ENCODE measurements at regions not wholly inside any gene's neighbourhood (a gene's known extent, or its start where the extent isn't known, plus 50 kb on each side); places are given as distances from the start of the nearest gene placed in this dataset.

DNA sequence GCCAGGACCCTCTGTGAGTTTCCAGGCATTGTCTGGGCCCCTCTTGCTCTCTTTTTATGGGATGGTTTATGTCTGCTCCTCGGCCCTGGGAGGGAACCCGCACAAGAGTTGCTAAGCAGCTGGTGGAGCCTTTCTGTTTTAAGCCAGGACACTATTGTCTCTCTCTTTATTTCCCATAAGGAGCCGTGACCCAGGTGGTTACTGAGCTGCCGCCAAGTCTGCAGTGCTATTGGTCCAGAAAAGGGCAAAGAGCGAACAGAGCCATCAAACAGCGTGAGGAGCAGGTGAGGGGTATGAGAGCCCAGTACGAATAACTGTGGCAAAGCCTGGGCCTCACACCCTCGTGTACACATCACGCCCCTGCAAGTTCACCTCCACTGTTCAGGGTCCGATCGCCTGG is 280.2 kb downstream of the SHQ1 start:
- Histone ChIP-seq H3K27me3 (no peaks in the 10 kb centered on the region), H3K9me3 (no peaks in the 10 kb centered on the region), H3K4me1 (peaks cover 0 to 44% (median 18%) of the 10 kb centered on the region in 4 donors), H3K4me3 (no peak overlapping the region), H3K36me3 (no peaks in the 10 kb centered on the region), H3K27ac (peak overlapping the region; percentile 20 to 93 (median 59))
- DNase-seq = peak; percentile 48 to 80 (median 72)
- peak; percentile 69 to 79 (median 72) for ATAC-seq
- intact Hi-C loops (cut with DNase I) = no loop called here
- TF ChIP-seq POLR2A (IDR thresholded peaks at IDR 0.05) (no peak), CTCF (IDR thresholded peaks at IDR 0.05) (no peak)
- WGBS (ENCODE audit: insufficient coverage, low coverage, low lambda C conversion rate, missing lambda C conversion rate) = 53% methylated on average over 4 of the region's 11 CpGs

- WGBS (ENCODE audit: insufficient coverage, low coverage, low lambda C conversion rate, missing lambda C conversion rate) = 26% methylated on average over 3 of the region's 4 CpGs
- ATAC-seq (peak; percentile 80 to 85 (median 83)), DNase-seq (peak in 2 of 3 donors; percentile 62 to 82)
- peaks cover 0 to 39% (median 15%) of the 10 kb centered on the region in 4 donors for H3K4me1 ChIP-seq
- intact Hi-C loops (cut with DNase I) = no loop called here
- H3K27me3 ChIP-seq = no peaks in the 10 kb centered on the region
- no peak overlapping the region for H3K4me3 ChIP-seq
- no peaks in the 10 kb centered on the region for H3K9me3 ChIP-seq
- no peaks in the 10 kb centered on the region for H3K36me3 ChIP-seq
- H3K27ac ChIP-seq = peak overlapping the region; percentile 20 to 93 (median 59)
- TF ChIP-seq CTCF (IDR thresholded peaks at IDR 0.05) (no peak), POLR2A (IDR thresholded peaks at IDR 0.05) (no peak)
Observed at GRCh38 chr3:72567474-72567873, 280.8 kb downstream of the SHQ1 start.

DNA sequence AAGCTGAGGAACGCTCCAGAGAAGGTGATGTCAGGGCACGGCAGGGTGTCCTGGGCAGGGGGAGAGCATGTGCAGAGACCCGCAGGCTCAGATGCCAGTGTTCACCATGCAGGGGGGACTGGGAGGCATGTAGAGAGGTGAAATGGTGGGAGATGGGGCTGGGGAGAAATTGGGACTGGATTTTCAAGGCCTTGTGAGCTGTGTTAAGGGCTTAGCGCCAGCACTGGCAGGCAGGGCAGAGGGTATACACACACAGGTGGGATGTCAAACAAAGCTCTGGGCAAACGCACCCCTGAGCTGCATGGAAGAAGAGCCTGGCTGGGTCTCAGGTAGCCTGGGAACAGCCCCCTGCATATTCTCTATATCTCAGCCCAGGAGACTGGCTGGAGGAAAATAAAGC is 282.7 kb downstream of the SHQ1 start:
- no peaks in the 10 kb centered on the region for H3K27me3 ChIP-seq
- DNase-seq (no peak), ATAC-seq (no peak)
- no peak overlapping the region for H3K27ac ChIP-seq
- H3K4me1 ChIP-seq = peaks cover 0 to 25% (median 7%) of the 10 kb centered on the region in 4 donors
- no peak overlapping the region for H3K4me3 ChIP-seq
- H3K9me3 ChIP-seq = no peaks in the 10 kb centered on the region
- no peaks in the 10 kb centered on the region for H3K36me3 ChIP-seq
- intact Hi-C loops (cut with DNase I) = no loop called here
- no peak for TF ChIP-seq CTCF (IDR thresholded peaks at IDR 0.05)
- no peak for TF ChIP-seq POLR2A (IDR thresholded peaks at IDR 0.05)
- WGBS (ENCODE audit: insufficient coverage, low coverage, low lambda C conversion rate, missing lambda C conversion rate) = 78% methylated on average over 5 of the region's 5 CpGs

DNA sequence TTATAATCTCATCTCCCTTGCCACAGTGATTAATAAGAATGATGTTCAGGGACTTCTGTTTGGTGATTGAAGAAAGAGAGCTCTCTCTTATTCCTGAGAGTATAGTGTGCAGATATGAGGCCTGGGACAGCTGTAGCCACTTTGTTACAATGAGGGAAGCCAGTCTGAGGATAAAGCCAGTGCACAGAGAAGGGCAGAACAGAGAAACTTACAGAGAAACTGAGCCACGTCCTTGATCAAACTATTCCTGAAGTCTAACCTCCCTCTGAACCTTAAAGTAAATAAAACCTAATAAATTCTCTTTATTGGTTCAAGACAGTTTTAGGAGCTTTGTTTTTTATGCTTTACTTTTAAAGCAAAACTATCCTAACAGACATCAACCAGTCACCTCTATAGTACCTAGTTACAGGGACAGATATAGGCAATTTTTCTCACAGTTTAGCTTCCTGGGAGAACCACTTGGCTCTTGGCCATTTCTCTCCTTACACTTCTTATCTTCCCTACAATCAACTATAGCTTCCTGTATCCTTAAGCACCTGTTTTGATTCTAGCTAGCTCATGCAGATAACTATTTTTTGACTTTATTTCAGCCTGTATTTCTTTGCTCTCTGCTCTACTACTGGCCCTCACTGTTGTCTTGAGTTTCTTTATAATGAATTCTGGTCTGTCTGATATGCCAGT is 284.4 kb downstream of the SHQ1 start:
- ATAC-seq (no peak), DNase-seq (no peak)
- Histone ChIP-seq H3K4me1 (peaks cover 0 to 19% (median 7%) of the 10 kb centered on the region in 4 donors), H3K27ac (no peak overlapping the region), H3K27me3 (no peaks in the 10 kb centered on the region), H3K9me3 (no peaks in the 10 kb centered on the region), H3K36me3 (no peaks in the 10 kb centered on the region), H3K4me3 (no peak overlapping the region)
- TF ChIP-seq POLR2A (IDR thresholded peaks at IDR 0.05) = no peak
- TF ChIP-seq CTCF (IDR thresholded peaks at IDR 0.05) = no peak
- 56% methylated on average over 1 of the region's 1 CpG for WGBS (ENCODE audit: insufficient coverage, low coverage, low lambda C conversion rate, missing lambda C conversion rate)
- intact Hi-C loops (cut with DNase I) = no loop called here

Measured in right lobe of liver (tissue), 6 donors.